ENCODE measurements at regions not wholly inside any gene's neighbourhood (a gene's known extent, or its start where the extent isn't known, plus 50 kb on each side); places are given as distances from the start of the nearest gene placed in this dataset.

- DNase-seq (ENCODE audit: extremely low read depth, insufficient read length): no peak
- no peaks in the 10 kb centered on the region for H3K36me3 ChIP-seq (ENCODE audit: control insufficient read depth, insufficient read depth, low read length)
- H3K27me3 ChIP-seq (replicated peaks; ENCODE audit: control insufficient read depth, insufficient read depth, low read length): no peaks in the 10 kb centered on the region
- no peak for TF ChIP-seq CTCF (IDR thresholded peaks at IDR 0.05; ENCODE audit: insufficient read depth, low read length, poor library complexity, severe bottlenecking)
- no peak overlapping the region for H3K4me3 ChIP-seq (replicated peaks; ENCODE audit: low read depth, low read length)
These were observed 408.7 kb downstream of the MMUT start for GRCh38 chr6:49054311-49054710.

GRCh38 chr6:49052901-49053300 lies 410.2 kb downstream of the MMUT start:
- Histone ChIP-seq H3K27me3 (replicated peaks; ENCODE audit: control insufficient read depth, insufficient read depth, low read length) (no peaks in the 10 kb centered on the region), H3K4me3 (replicated peaks; ENCODE audit: low read depth, low read length) (no peak overlapping the region), H3K36me3 (ENCODE audit: control insufficient read depth, insufficient read depth, low read length) (no peaks in the 10 kb centered on the region)
- no peak for DNase-seq (ENCODE audit: extremely low read depth, insufficient read length)
- TF ChIP-seq CTCF (IDR thresholded peaks at IDR 0.05; ENCODE audit: insufficient read depth, low read length, poor library complexity, severe bottlenecking): no peak

DNA sequence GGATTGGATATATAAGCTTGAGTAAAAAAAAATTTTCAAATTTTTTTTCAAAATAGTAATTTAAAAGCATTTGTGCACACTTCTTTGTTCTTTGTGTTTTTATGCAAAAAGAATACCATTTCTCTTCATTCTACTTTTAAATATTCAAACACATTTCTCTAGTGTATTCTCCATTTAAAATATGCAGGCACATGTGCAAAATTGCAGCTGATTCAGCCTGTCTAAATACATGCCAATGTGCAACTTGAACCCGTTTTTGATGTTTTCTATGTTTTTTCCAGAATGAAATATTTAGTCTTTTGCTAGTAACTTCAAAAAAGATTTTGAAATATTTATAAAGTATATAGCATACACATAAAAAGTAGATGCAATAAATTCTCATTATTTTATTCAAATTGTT lies 411.8 kb downstream of the MMUT start:
- H3K36me3 ChIP-seq (ENCODE audit: control insufficient read depth, insufficient read depth, low read length): no peaks in the 10 kb centered on the region
- no peaks in the 10 kb centered on the region for H3K27me3 ChIP-seq (replicated peaks; ENCODE audit: control insufficient read depth, insufficient read depth, low read length)
- H3K4me3 ChIP-seq (replicated peaks; ENCODE audit: low read depth, low read length): no peak overlapping the region
- DNase-seq (ENCODE audit: extremely low read depth, insufficient read length): no peak
- no peak for TF ChIP-seq CTCF (IDR thresholded peaks at IDR 0.05; ENCODE audit: insufficient read depth, low read length, poor library complexity, severe bottlenecking)

DNA sequence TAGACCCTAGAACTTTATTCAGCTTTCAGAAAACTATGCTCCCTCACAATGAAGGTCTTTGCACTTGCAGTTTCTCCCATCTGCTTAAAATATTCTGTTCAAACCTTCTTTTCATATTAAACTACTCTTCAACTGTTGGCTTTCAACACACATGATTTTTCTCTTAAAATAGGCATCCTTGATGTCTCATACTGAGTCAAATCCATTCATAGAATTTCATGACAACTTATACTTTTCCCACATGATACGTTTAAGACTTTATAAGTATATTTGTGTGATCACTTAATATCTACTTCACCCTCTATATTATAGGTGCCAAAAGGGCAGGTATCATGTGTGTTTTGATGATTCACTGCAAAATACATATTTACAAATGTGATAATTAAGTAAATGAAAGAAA lies 412.5 kb downstream of the MMUT start:
- Histone ChIP-seq H3K27me3 (replicated peaks; ENCODE audit: control insufficient read depth, insufficient read depth, low read length) (no peaks in the 10 kb centered on the region), H3K36me3 (ENCODE audit: control insufficient read depth, insufficient read depth, low read length) (no peaks in the 10 kb centered on the region), H3K4me3 (replicated peaks; ENCODE audit: low read depth, low read length) (no peak overlapping the region)
- DNase-seq (ENCODE audit: extremely low read depth, insufficient read length): no peak
- TF ChIP-seq CTCF (IDR thresholded peaks at IDR 0.05; ENCODE audit: insufficient read depth, low read length, poor library complexity, severe bottlenecking): no peak

GRCh38 chr6:49038294-49038822 lies 424.7 kb downstream of the MMUT start:
- Histone ChIP-seq H3K27me3 (replicated peaks; ENCODE audit: control insufficient read depth, insufficient read depth, low read length) (no peaks in the 10 kb centered on the region), H3K36me3 (ENCODE audit: control insufficient read depth, insufficient read depth, low read length) (no peaks in the 10 kb centered on the region), H3K4me3 (replicated peaks; ENCODE audit: low read depth, low read length) (no peak overlapping the region)
- TF ChIP-seq CTCF (IDR thresholded peaks at IDR 0.05; ENCODE audit: insufficient read depth, low read length, poor library complexity, severe bottlenecking): no peak
- no peak for DNase-seq (ENCODE audit: extremely low read depth, insufficient read length)
